ENCODE measurements at regions not wholly inside any gene's neighbourhood (a gene's known extent, or its start where the extent isn't known, plus 50 kb on each side); places are given as distances from the start of the nearest gene placed in this dataset.
A peak's percentile ranks its signal among the peaks of the same experiment; 100 is the strongest.
"Not testable (repeated sequence)": the region's sequence is repeated elsewhere in the genome, so short reads cannot be mapped to it uniquely, and the experiment has no call there.

GRCh38 chr12:124669271-124669721 is 101.9 kb upstream of the NCOR2 start:
- not testable (repeated sequence) for DNase-seq

GRCh38 chr12:124668602-124669001 is 101.2 kb upstream of the NCOR2 start:
- DNase-seq = no peak

GRCh38 chr12:124667506-124668326 is 100.3 kb upstream of the NCOR2 start:
- DNase-seq = no peak

GRCh38 chr12:124666722-124667259 is 99.4 kb upstream of the NCOR2 start:
- DNase-seq = no peak

GRCh38 chr12:124665511-124665910 is 98.1 kb upstream of the NCOR2 start:
- no peak for DNase-seq

GRCh38 chr12:124664395-124665111 is 97.1 kb upstream of the NCOR2 start:
- DNase-seq = no peak

GRCh38 chr12:124663771-124664366 is 96.5 kb upstream of the NCOR2 start:
- no peak for DNase-seq

GRCh38 chr12:124663206-124663605 is 95.8 kb upstream of the NCOR2 start:
- no peak for DNase-seq

- no peak for DNase-seq
Observed at GRCh38 chr12:124661341-124661740, 93.9 kb upstream of the NCOR2 start.

GRCh38 chr12:124660851-124661250 is 93.4 kb upstream of the NCOR2 start:
- peak; percentile 90 for DNase-seq

- no peak for DNase-seq
Observed at GRCh38 chr12:124658806-124659402, 91.5 kb upstream of the NCOR2 start.

GRCh38 chr12:124658302-124658701 is 90.9 kb upstream of the NCOR2 start:
- no peak for DNase-seq

GRCh38 chr12:124656947-124657434 is 89.6 kb upstream of the NCOR2 start:
- DNase-seq = no peak

- peak; percentile 92 for DNase-seq
Observed at GRCh38 chr12:124655698-124656516, 88.5 kb upstream of the NCOR2 start.

GRCh38 chr12:124655048-124655697 is 87.8 kb upstream of the NCOR2 start:
- peak; percentile 46 for DNase-seq

- DNase-seq = no peak
Observed at GRCh38 chr12:124654666-124655047, 87.2 kb upstream of the NCOR2 start.

GRCh38 chr12:124653169-124653931 is 85.9 kb upstream of the NCOR2 start:
- no peak for DNase-seq

- no peak for DNase-seq
Observed at GRCh38 chr12:124652661-124653060, 85.2 kb upstream of the NCOR2 start.

- DNase-seq = no peak
Observed at GRCh38 chr12:124651516-124652273, 84.3 kb upstream of the NCOR2 start.

- DNase-seq = peak; percentile 50
Observed at GRCh38 chr12:124650912-124651311, 83.5 kb upstream of the NCOR2 start.

All from retina (tissue), 1 donor.